ENCODE measurements at regions not wholly inside any gene's neighbourhood (a gene's known extent, or its start where the extent isn't known, plus 50 kb on each side); places are given as distances from the start of the nearest gene placed in this dataset.
"Not testable (repeated sequence)": the region's sequence is repeated elsewhere in the genome, so short reads cannot be mapped to it uniquely, and the experiment has no call there.

GRCh38 chr5:72702881-72703434, 113.5 kb upstream of the TNPO1 start:
- 38 to 66% (median 50%) methylated on average over 5 of the region's 5 CpGs for WGBS, 4 donors
- no peaks in the 10 kb centered on the region for H3K36me3 ChIP-seq (replicated peaks in 1 of 2)

GRCh38 chr5:72702105-72702504, 114.4 kb upstream of the TNPO1 start:
- intact Hi-C loops (cut with DNase I); H3K4me3 ChIP-seq; DNase-seq; H3K27ac ChIP-seq; H3K36me3 ChIP-seq (replicated peaks in 1 of 2); H3K27me3 ChIP-seq; H3K9me3 ChIP-seq (replicated peaks in 1 of 3); H3K4me1 ChIP-seq (replicated peaks in 1 of 2): not testable (repeated sequence)

More at GRCh38 chr5:72702881-72703434, 113.5 kb upstream of the TNPO1 start:
- no peaks in the 10 kb centered on the region for H3K27me3 ChIP-seq
- no peaks in the 10 kb centered on the region for H3K9me3 ChIP-seq (replicated peaks in 1 of 3)
- no peaks in the 10 kb centered on the region for H3K4me1 ChIP-seq (replicated peaks in 1 of 2)
- no peak overlapping the region for H3K27ac ChIP-seq
- TF ChIP-seq CTCF (IDR thresholded peaks at IDR 0.05) (no peak), POLR2A (IDR thresholded peaks at IDR 0.05) (no peak)
- intact Hi-C loops (cut with DNase I) = no loop called here
- no peak overlapping the region for H3K4me3 ChIP-seq
- DNase-seq = peak in 2 of 7 donors; percentile 16 to 22

GRCh38 chr5:72698481-72698880, 118.0 kb upstream of the TNPO1 start:
- H3K9me3 ChIP-seq (replicated peaks in 1 of 3) = no peaks in the 10 kb centered on the region
- TF ChIP-seq POLR2A (IDR thresholded peaks at IDR 0.05) (no peak), CTCF (IDR thresholded peaks at IDR 0.05) (no peak)
- 60 to 65% (median 61%) methylated on average over 4 of the region's 4 CpGs for WGBS, 4 donors

GRCh38 chr5:72697622-72698021, 118.8 kb upstream of the TNPO1 start:
- H3K9me3 ChIP-seq (replicated peaks in 1 of 3) = no peaks in the 10 kb centered on the region
- H3K27me3 ChIP-seq = no peaks in the 10 kb centered on the region
- H3K4me1 ChIP-seq (replicated peaks in 1 of 2) = no peaks in the 10 kb centered on the region
- 87 to 94% (median 93%) methylated on average over 2 of the region's 2 CpGs for WGBS, 4 donors
- DNase-seq = no peak
- intact Hi-C loops (cut with DNase I) = no loop called here
- TF ChIP-seq POLR2A (IDR thresholded peaks at IDR 0.05) = no peak
- no peak for TF ChIP-seq CTCF (IDR thresholded peaks at IDR 0.05)
- H3K4me3 ChIP-seq = no peak overlapping the region
- no peak overlapping the region for H3K27ac ChIP-seq
- no peaks in the 10 kb centered on the region for H3K36me3 ChIP-seq (replicated peaks in 1 of 2)

More at GRCh38 chr5:72698481-72698880, 118.0 kb upstream of the TNPO1 start:
- H3K27me3 ChIP-seq = no peaks in the 10 kb centered on the region
- no peak overlapping the region for H3K27ac ChIP-seq
- no peak overlapping the region for H3K4me3 ChIP-seq
- no peaks in the 10 kb centered on the region for H3K4me1 ChIP-seq (replicated peaks in 1 of 2)
- intact Hi-C loops (cut with DNase I) = no loop called here
- no peaks in the 10 kb centered on the region for H3K36me3 ChIP-seq (replicated peaks in 1 of 2)
- no peak for DNase-seq

GRCh38 chr5:72695659-72696058, 120.8 kb upstream of the TNPO1 start:
- no peaks in the 10 kb centered on the region for H3K4me1 ChIP-seq (replicated peaks in 1 of 2)

More at GRCh38 chr5:72695659-72696058, 120.8 kb upstream of the TNPO1 start:
- no peak for TF ChIP-seq CTCF (IDR thresholded peaks at IDR 0.05)
- no peak for TF ChIP-seq POLR2A (IDR thresholded peaks at IDR 0.05)
- Histone ChIP-seq H3K4me3 (no peak overlapping the region), H3K9me3 (replicated peaks in 1 of 3) (no peaks in the 10 kb centered on the region), H3K36me3 (replicated peaks in 1 of 2) (no peaks in the 10 kb centered on the region), H3K27me3 (no peaks in the 10 kb centered on the region), H3K27ac (no peak overlapping the region)
- intact Hi-C loops (cut with DNase I) = no loop called here
- no peak for DNase-seq
